ENCODE measurements at regions not wholly inside any gene's neighbourhood (a gene's known extent, or its start where the extent isn't known, plus 50 kb on each side); places are given as distances from the start of the nearest gene placed in this dataset.

- peak; percentile 5 for DNase-seq (ENCODE audit: low read depth)
- H3K4me3 ChIP-seq (ENCODE audit: low read depth, low read length), result no peak overlapping the region
- no peak for TF ChIP-seq MYC (IDR thresholded peaks at IDR 0.05; ENCODE audit: low read depth, low read length)
- TF ChIP-seq MAX (IDR thresholded peaks at IDR 0.05; ENCODE audit: low read depth, low read length), result no peak
- no peak for TF ChIP-seq POLR2A (IDR thresholded peaks at IDR 0.05; ENCODE audit: extremely low read depth, insufficient read length)
- TF ChIP-seq CTCF (IDR thresholded peaks at IDR 0.05; ENCODE audit: low read depth, low read length), result no peak
These were observed 206.8 kb upstream of the ARG1 start for GRCh38 chr6:131366223-131366622.

GRCh38 chr6:131367206-131367873 lies 205.7 kb upstream of the ARG1 start:
- no peak overlapping the region for H3K4me3 ChIP-seq (ENCODE audit: low read depth, low read length)
- no peak for TF ChIP-seq MAX (IDR thresholded peaks at IDR 0.05; ENCODE audit: low read depth, low read length)
- no peak for TF ChIP-seq CTCF (IDR thresholded peaks at IDR 0.05; ENCODE audit: low read depth, low read length)
- TF ChIP-seq MYC (IDR thresholded peaks at IDR 0.05; ENCODE audit: low read depth, low read length), result no peak
- no peak for TF ChIP-seq POLR2A (IDR thresholded peaks at IDR 0.05; ENCODE audit: extremely low read depth, insufficient read length)
- no peak for DNase-seq (ENCODE audit: low read depth)

- no peak overlapping the region for H3K4me3 ChIP-seq (ENCODE audit: low read depth, low read length)
- DNase-seq (ENCODE audit: low read depth), result no peak
- TF ChIP-seq POLR2A (IDR thresholded peaks at IDR 0.05; ENCODE audit: extremely low read depth, insufficient read length) (no peak), MYC (IDR thresholded peaks at IDR 0.05; ENCODE audit: low read depth, low read length) (no peak), MAX (IDR thresholded peaks at IDR 0.05; ENCODE audit: low read depth, low read length) (no peak), CTCF (IDR thresholded peaks at IDR 0.05; ENCODE audit: low read depth, low read length) (no peak)
These were observed 204.7 kb upstream of the ARG1 start for GRCh38 chr6:131368198-131368911.

- TF ChIP-seq POLR2A (IDR thresholded peaks at IDR 0.05; ENCODE audit: extremely low read depth, insufficient read length) (no peak), CTCF (IDR thresholded peaks at IDR 0.05; ENCODE audit: low read depth, low read length) (no peak), MAX (IDR thresholded peaks at IDR 0.05; ENCODE audit: low read depth, low read length) (no peak), MYC (IDR thresholded peaks at IDR 0.05; ENCODE audit: low read depth, low read length) (no peak)
- no peak for DNase-seq (ENCODE audit: low read depth)
- no peak overlapping the region for H3K4me3 ChIP-seq (ENCODE audit: low read depth, low read length)
These were observed 200.5 kb upstream of the ARG1 start for GRCh38 chr6:131372535-131372934.

- no peak overlapping the region for H3K4me3 ChIP-seq (ENCODE audit: low read depth, low read length)
- DNase-seq (ENCODE audit: low read depth), result no peak
- TF ChIP-seq MYC (IDR thresholded peaks at IDR 0.05; ENCODE audit: low read depth, low read length), result no peak
- TF ChIP-seq CTCF (IDR thresholded peaks at IDR 0.05; ENCODE audit: low read depth, low read length), result no peak
- TF ChIP-seq MAX (IDR thresholded peaks at IDR 0.05; ENCODE audit: low read depth, low read length), result no peak
- TF ChIP-seq POLR2A (IDR thresholded peaks at IDR 0.05; ENCODE audit: extremely low read depth, insufficient read length), result no peak
These were observed 195.8 kb upstream of the ARG1 start for GRCh38 chr6:131377112-131377705.

Data from NB4 (cell line).